ENCODE measurements at regions not wholly inside any gene's neighbourhood (a gene's known extent, or its start where the extent isn't known, plus 50 kb on each side); places are given as distances from the start of the nearest gene placed in this dataset.
"Not testable (repeated sequence)": the region's sequence is repeated elsewhere in the genome, so short reads cannot be mapped to it uniquely, and the experiment has no call there.

DNA sequence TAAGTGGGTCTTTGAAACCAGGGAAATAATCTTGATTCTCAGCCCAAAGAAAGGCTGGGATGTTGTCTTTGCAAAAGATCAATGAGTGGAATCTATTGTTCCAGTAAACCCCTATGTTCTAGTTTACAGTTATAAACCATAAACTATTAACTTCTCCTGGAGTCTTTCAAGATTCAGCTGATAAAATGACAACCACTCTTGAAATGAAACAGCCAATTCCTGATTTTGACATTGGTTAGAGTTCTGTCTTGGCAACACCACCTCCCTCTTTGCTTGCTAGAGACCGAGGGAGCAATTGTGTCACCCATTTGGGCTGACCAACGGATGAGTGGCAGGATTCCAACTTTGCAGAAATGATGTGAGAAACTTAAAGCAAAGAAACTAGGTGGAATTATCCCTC is 746.9 kb downstream of the SLC4A3 start:
- no peak overlapping the region for H3K27ac ChIP-seq
- TF ChIP-seq, protein P1, sequence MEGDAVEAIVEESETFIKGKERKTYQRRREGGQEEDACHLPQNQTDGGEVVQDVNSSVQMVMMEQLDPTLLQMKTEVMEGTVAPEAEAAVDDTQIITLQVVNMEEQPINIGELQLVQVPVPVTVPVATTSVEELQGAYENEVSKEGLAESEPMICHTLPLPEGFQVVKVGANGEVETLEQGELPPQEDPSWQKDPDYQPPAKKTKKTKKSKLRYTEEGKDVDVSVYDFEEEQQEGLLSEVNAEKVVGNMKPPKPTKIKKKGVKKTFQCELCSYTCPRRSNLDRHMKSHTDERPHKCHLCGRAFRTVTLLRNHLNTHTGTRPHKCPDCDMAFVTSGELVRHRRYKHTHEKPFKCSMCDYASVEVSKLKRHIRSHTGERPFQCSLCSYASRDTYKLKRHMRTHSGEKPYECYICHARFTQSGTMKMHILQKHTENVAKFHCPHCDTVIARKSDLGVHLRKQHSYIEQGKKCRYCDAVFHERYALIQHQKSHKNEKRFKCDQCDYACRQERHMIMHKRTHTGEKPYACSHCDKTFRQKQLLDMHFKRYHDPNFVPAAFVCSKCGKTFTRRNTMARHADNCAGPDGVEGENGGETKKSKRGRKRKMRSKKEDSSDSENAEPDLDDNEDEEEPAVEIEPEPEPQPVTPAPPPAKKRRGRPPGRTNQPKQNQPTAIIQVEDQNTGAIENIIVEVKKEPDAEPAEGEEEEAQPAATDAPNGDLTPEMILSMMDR (conservative IDR thresholded peaks at IDR 0.05): no peak

DNA sequence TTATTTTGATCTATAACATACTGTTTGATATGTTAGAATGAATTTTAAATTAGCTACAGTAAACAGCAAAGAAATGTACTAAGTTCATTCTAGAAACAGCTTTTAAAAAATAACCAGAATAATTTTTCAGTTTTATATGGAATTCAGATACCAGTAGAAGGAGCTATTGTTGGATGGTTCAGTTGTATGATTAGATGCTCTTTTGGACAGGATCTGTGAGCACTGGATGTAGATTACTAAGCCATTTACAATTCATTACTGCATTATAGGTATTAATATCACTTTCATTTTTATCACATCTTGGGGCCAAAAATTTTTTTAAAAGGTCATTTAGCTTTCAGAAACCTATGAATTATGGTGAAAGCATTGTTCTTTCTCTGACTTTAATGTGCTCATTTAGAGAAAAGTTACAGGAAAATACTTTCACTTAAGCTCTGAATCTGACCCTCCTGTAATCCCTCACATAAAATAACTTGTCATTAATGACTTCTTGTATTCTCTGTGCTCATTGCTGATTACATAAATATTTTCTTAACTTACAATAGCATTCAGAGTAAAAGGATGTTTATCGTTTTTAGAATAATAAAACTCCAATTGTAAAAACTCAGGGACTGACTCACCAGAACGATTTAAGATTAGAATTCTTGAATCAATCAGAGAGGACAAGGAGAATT is 750.2 kb downstream of the SLC4A3 start:
- no peak overlapping the region for H3K27ac ChIP-seq

DNA sequence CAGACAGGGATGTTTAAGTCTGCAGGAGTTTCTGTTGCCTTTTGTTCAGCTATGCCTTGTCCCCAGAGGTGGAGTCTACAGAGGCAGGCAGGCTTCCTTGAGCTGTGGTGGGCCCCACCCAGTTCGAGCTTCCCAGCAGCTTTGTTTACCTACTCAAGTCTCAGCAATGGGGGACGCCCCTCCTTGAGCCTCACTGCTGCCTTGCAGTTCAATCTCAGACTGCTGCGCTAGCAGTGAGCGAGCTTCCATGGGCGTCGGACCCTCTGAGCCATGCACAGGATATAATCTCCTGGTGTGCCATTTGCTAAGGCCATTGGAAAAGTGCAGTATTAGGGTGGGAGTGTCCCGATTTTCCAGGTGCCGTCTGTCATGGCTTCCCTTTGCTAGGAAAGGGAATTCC is 760.3 kb downstream of the SLC4A3 start:
- not testable (repeated sequence) for H3K27ac ChIP-seq

More for the DNA sequence above, 750.2 kb downstream of the SLC4A3 start:
- TF ChIP-seq, protein P1 (conservative IDR thresholded peaks at IDR 0.05): no peak

DNA sequence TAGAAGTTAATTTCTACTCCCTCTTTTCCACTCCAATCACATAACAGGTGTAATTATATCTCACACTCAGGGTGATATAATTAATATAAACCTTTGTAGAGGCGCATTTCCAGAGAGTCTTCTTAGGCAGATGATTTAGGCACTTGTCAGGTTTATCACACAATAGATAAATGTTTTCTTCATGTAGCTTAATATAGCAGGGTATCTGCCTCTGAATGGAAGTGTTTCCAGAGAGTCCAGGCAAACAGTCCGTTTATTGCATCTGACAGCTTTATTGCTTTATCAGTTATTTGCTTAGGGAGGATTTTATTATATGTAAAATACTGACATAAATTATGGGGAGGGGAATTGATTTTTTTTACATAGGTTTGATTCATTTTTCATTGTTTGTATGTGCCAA is 766.3 kb downstream of the SLC4A3 start:
- TF ChIP-seq, protein P1 (conservative IDR thresholded peaks at IDR 0.05): no peak
- no peak overlapping the region for H3K27ac ChIP-seq

DNA sequence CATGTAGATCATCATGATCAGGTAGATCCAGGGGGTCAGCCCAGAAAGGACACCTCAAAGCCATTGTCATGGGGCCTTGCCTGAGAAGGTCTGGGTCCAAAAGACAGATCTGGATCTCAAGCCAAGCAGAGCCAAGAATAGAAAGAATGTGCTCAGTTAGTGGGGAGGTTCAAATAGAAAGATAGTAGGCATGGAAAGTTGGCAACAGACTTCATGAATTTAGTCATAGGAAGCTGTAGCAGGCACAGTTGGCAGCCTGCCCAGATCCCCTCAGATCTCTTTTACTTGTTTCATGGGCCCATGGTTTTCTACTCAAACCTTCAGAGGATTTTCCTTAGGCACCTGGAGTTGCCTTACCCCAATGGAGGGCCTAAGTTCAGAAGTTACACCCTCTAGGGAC is 767.0 kb downstream of the SLC4A3 start:
- H3K27ac ChIP-seq: no peak overlapping the region
- TF ChIP-seq, protein P1 (conservative IDR thresholded peaks at IDR 0.05): no peak

DNA sequence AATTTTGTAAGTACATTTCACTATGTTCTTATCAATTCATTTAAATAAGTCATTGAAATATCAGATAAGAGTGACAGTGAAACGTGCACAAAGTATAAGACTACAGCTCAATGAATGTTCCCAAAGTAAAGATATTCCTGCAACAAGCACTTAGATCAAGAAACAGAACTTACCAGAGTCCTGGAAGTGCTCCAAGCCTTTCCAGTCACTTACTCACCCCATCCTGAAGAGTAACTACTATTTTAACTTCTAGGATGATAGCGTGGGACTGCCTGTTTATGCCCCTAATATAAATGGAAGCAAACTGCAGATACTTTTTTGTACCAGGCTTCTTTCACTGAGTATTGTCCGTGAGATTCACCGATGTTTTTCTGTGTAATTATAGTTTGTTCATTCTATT is 768.9 kb downstream of the SLC4A3 start:
- H3K27ac ChIP-seq: no peak overlapping the region
- TF ChIP-seq, protein P1 (conservative IDR thresholded peaks at IDR 0.05): no peak

DNA sequence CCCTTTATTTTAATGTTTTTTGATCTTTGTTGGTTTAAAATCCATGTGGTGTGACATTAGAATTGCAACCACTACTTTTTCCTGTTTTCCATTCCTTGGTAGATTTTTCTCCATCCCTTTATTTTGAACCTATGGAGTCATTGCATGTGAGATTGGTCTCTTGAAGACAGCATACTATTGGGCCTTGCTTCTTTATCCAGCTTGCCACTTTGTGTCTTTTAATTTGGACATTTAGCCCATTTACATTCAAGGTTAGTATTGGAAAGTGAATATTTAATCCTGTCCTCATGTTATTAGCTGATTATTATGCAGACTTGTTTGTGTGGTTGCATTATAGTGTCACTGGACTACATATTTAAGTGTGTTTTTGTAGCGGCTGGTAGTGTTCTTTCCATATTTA is 782.9 kb downstream of the SLC4A3 start:
- no peak overlapping the region for H3K27ac ChIP-seq
- TF ChIP-seq, protein P1 (conservative IDR thresholded peaks at IDR 0.05): no peak

DNA sequence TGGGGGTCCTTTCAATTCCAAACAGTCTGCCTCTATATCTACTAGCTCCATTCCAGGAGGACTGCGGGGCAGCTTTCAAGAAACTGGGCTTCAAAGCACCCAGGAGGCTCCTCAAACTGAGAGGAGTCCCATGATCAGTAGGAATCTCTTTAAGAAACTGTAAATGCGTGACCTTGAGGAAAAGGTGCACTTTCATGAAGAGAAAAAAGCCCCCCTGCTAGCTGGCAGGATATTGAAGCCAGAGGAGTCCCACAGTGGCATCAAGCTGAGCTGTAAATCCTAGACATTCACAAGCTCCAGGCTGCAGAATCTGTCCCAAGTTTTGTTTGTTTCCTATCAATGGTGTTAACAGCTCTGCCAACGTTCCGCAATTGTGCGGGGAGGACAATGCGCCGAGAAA is 790.1 kb downstream of the SLC4A3 start:
- TF ChIP-seq, protein P1 (conservative IDR thresholded peaks at IDR 0.05): no peak

More for the DNA sequence above, 790.1 kb downstream of the SLC4A3 start:
- H3K27ac ChIP-seq: no peak overlapping the region

All from VCaP (cell line).